K562 (cell line): ENCODE measurements at regions not wholly inside any gene's neighbourhood (a gene's known extent, or its start where the extent isn't known, plus 50 kb on each side); places are given as distances from the start of the nearest gene placed in this dataset.

Source experiments
- ARID3A ChIP-seq: IDR thresholded peaks from 2 replicates; pipeline ENCODE4 v1.6.1; 2012; ENCODE audit warnings: low read depth, low read length, improper control_type of control experiment, borderline replicate concordance
- ATF1 ChIP-seq, 2 experiments: fragments of 450-650 bp in 1 of 2; IDR thresholded peaks; 2 replicates each; pipeline ENCODE4 v1.6.1; 2016; ENCODE audit warnings: missing compliant biosample characterization in 1 of 2, missing genetic modification characterization in 1 of 2
- CC2D1A ChIP-seq: fragments of 450-650 bp; IDR thresholded peaks from 2 replicates; pipeline ENCODE4 v1.6.1; 2017; ENCODE audit warnings: mild to moderate bottlenecking
- ELF1 ChIP-seq: fragments of 200-800 bp; sonication (Bioruptor generic); IDR thresholded peaks from 2 replicates; pipeline ENCODE4 v1.6.1; 2016; ENCODE audit warnings: missing genetic modification characterization, missing compliant biosample characterization
- FOXK1 ChIP-seq: sonication (generic); formaldehyde crosslinking; IDR thresholded peaks from 2 replicates; pipeline ENCODE4 v1.8.0; 2022; ENCODE audit warnings: missing genetic modification reagents, mild to moderate bottlenecking, borderline replicate concordance
- GTF2B ChIP-seq: IDR thresholded peaks from 2 replicates; pipeline ENCODE4 v1.6.1; 2011; ENCODE audit not compliant: insufficient read length; ENCODE audit errors: extremely low read depth
- MEF2A ChIP-seq: IDR thresholded peaks from 2 replicates; pipeline ENCODE4 v1.6.1; 2011; ENCODE audit warnings: low read depth, mild to moderate bottlenecking, low read length, moderate library complexity; ENCODE audit not compliant: control insufficient read depth
- POLR3G ChIP-seq: IDR thresholded peaks from 2 replicates; pipeline ENCODE4 v1.6.1; 2011; ENCODE audit not compliant: insufficient read length, insufficient replicate concordance; ENCODE audit errors: extremely low read depth
- RBM22 ChIP-seq: fragments of 200-400 bp; formaldehyde crosslinking; IDR thresholded peaks from 2 replicates; pipeline ENCODE4 v1.6.1; 2018; ENCODE audit warnings: low read length, low read depth; ENCODE audit not compliant: poor library complexity, severe bottlenecking
- SFPQ ChIP-seq: fragments of 200-400 bp; formaldehyde crosslinking; IDR thresholded peaks from 2 replicates; pipeline ENCODE4 v1.6.1; 2017; ENCODE audit warnings: mild to moderate bottlenecking, low read depth, low read length, moderate library complexity
- TBL1XR1 ChIP-seq, 2 experiments: IDR thresholded peaks; 2 replicates each; pipeline ENCODE4 v1.6.1; 2012; ENCODE audit warnings: improper control_type of control experiment in 2 of 2, low read length in 2 of 2, mild to moderate bottlenecking in 1 of 2
- ZNF124 ChIP-seq: sonication (generic); formaldehyde crosslinking; IDR thresholded peaks from 2 replicates; pipeline ENCODE4 v1.8.1; 2022; ENCODE audit warnings: missing genetic modification reagents
- ZNF384 ChIP-seq: IDR thresholded peaks from 2 replicates; pipeline ENCODE4 v1.6.1; 2012; ENCODE audit warnings: low read depth, low read length, improper control_type of control experiment
- ZNF41 ChIP-seq: fragments of 250-450 bp; sonication (Bioruptor Pico); conservative IDR thresholded peaks from 2 replicates; pipeline ENCODE4 v1.4.0; 2020; ENCODE audit warnings: mild to moderate bottlenecking
- TF ChIP-seq, protein P1 (sequence below): sonication (generic); formaldehyde crosslinking; IDR thresholded peaks from 2 replicates; pipeline ENCODE4 v1.8.0; 2023; ENCODE audit warnings: mild to moderate bottlenecking, missing genetic modification reagents
- TF ChIP-seq, protein P2 (sequence below): fragments of 450-650 bp; formaldehyde crosslinking; IDR thresholded peaks from 2 replicates; pipeline ENCODE4 v1.4.0; 2020; ENCODE audit warnings: mild to moderate bottlenecking, moderate library complexity
- TF ChIP-seq, protein P3 (sequence below): fragments of 250-450 bp; sonication (Bioruptor Pico); IDR thresholded peaks from 2 replicates; pipeline ENCODE4 v1.4.0; 2020; ENCODE audit warnings: mild to moderate bottlenecking

GRCh38 chr10:75294866-75295701 lies 59.3 kb upstream of the COMTD1 start (continued):
- TF ChIP-seq SFPQ = no peak
- TF ChIP-seq RBM22 = no peak
- no peak for TF ChIP-seq POLR3G
- TF ChIP-seq GTF2B = no peak
- TF ChIP-seq ZNF124 (CRISPR knock-in tag) = no peak
- no peak for TF ChIP-seq CC2D1A
- TF ChIP-seq, protein P1, sequence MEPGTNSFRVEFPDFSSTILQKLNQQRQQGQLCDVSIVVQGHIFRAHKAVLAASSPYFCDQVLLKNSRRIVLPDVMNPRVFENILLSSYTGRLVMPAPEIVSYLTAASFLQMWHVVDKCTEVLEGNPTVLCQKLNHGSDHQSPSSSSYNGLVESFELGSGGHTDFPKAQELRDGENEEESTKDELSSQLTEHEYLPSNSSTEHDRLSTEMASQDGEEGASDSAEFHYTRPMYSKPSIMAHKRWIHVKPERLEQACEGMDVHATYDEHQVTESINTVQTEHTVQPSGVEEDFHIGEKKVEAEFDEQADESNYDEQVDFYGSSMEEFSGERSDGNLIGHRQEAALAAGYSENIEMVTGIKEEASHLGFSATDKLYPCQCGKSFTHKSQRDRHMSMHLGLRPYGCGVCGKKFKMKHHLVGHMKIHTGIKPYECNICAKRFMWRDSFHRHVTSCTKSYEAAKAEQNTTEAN (CRISPR knock-in tag) = no peak
- TF ChIP-seq ELF1 (tag) = no peak
- TF ChIP-seq, protein P2, sequence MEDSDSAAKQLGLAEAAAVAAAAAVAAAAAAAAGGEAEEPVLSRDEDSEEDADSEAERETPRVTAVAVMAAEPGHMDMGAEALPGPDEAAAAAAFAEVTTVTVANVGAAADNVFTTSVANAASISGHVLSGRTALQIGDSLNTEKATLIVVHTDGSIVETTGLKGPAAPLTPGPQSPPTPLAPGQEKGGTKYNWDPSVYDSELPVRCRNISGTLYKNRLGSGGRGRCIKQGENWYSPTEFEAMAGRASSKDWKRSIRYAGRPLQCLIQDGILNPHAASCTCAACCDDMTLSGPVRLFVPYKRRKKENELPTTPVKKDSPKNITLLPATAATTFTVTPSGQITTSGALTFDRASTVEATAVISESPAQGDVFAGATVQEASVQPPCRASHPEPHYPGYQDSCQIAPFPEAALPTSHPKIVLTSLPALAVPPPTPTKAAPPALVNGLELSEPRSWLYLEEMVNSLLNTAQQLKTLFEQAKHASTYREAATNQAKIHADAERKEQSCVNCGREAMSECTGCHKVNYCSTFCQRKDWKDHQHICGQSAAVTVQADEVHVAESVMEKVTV (CRISPR knock-in tag) = no peak
- TF ChIP-seq FOXK1 (CRISPR knock-in tag) = no peak
- TF ChIP-seq TBL1XR1 (IDR thresholded peaks at IDR 0.05; ENCODE audit: low read length in 2 of 2) = no peak
- TF ChIP-seq ARID3A = no peak
- TF ChIP-seq ATF1 (CRISPR knock-in tag; IDR thresholded peaks at IDR 0.05) = no peak
- TF ChIP-seq ATF1 (tag; IDR thresholded peaks at IDR 0.05) = peak; percentile 65; the same call in 1 of the 2 replicates
- peak; percentile 94 for TF ChIP-seq MEF2A
- TF ChIP-seq, protein P3, sequence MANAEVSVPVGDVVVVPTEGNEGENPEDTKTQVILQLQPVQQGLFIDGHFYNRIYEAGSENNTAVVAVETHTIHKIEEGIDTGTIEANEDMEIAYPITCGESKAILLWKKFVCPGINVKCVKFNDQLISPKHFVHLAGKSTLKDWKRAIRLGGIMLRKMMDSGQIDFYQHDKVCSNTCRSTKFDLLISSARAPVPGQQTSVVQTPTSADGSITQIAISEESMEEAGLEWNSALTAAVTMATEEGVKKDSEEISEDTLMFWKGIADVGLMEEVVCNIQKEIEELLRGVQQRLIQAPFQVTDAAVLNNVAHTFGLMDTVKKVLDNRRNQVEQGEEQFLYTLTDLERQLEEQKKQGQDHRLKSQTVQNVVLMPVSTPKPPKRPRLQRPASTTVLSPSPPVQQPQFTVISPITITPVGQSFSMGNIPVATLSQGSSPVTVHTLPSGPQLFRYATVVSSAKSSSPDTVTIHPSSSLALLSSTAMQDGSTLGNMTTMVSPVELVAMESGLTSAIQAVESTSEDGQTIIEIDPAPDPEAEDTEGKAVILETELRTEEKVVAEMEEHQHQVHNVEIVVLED (CRISPR knock-in tag) = no peak
- TF ChIP-seq ZNF41 (CRISPR knock-in tag) = no peak
- no peak for TF ChIP-seq ZNF384
